GM12878 (cell line): ENCODE measurements at regions not wholly inside any gene's neighbourhood (a gene's known extent, or its start where the extent isn't known, plus 50 kb on each side); places are given as distances from the start of the nearest gene placed in this dataset.

ENCODE experiments used
- ATAC-seq: fragments of 200-7000 bp; cut with Tn5 transposase; 3 replicates; pipeline ENCODE4 v1.9.1; 2020; ENCODE audit warnings: mild to moderate bottlenecking, moderate library complexity
- BruUV-seq: library from RNA; stranded (reverse); fragments of 400-500 nt; replicated peaks from 2 replicates; lab custom pipeline; 2021; lab: Mats Ljungman, UMichigan
- CTCF ChIA-PET: fragments of 300-600 bp; sonication (Branson Sonifier 250); formaldehyde crosslinking; extraction: SDS; loops from one replicate; lab custom pipeline; 2021; ENCODE audit warnings: inconsistent platforms; lab: Yijun Ruan, JAX
- POLR2A ChIA-PET: fragments of 350-600 bp; formaldehyde crosslinking; extraction: SDS; loops from one replicate; lab custom pipeline; 2021; ENCODE audit warnings: inconsistent platforms; lab: Charles Lee
- RAD21 ChIA-PET: fragments of 300-600 bp; sonication (Branson Sonifier 250); formaldehyde crosslinking; loops from one replicate; lab custom pipeline; 2023; ENCODE audit warnings: antibody characterized with exemption; ENCODE audit not compliant: unreplicated experiment; lab: Charles Lee
- SMC1A ChIA-PET: fragments of 300-600 bp; sonication (Branson Sonifier 250); formaldehyde crosslinking; loops from one replicate; lab custom pipeline; 2023; ENCODE audit not compliant: unreplicated experiment, uncharacterized antibody; lab: Charles Lee
- DNase-seq: peaks from one replicate; pipeline ENCODE4 v3.0.0-alpha.2; 2011; ENCODE audit warnings: low read depth, low spot score
- FAIRE-seq: peaks from 3 replicates; lab custom pipeline; 2011; peaks lifted over from hg19 to GRCh38; lab: Jason Lieb, UNC
- H2AFZ ChIP-seq: 2 replicates; pipeline ENCODE4 v1.6.0; 2011; ENCODE audit warnings: low read depth, low read length, control low read depth; ENCODE audit not compliant: control insufficient read depth
- H3K27ac ChIP-seq: 2 replicates; pipeline ENCODE4 v1.5.1; 2011; ENCODE audit warnings: control low read depth; ENCODE audit not compliant: control insufficient read depth, insufficient read depth
- H3K27me3 ChIP-seq, 2 experiments: replicated peaks in 1 of 2; 2 replicates each; pipeline versions ENCODE4 v1.6.0 to v1.6.1; 2011; ENCODE audit warnings: low read length in 1 of 2; ENCODE audit not compliant: control insufficient read depth in 2 of 2, insufficient read depth in 2 of 2
- H3K36me3 ChIP-seq, 2 experiments: 2 replicates each; pipeline ENCODE4 v1.5.1; 2011; ENCODE audit warnings: low read length in 1 of 2; ENCODE audit not compliant: control insufficient read depth in 2 of 2, insufficient read depth in 2 of 2
- H3K4me1 ChIP-seq: 2 replicates; pipeline ENCODE4 v1.6.1; 2011; ENCODE audit warnings: mild to moderate bottlenecking, low read length, moderate library complexity, mixed read lengths; ENCODE audit not compliant: control insufficient read depth, insufficient read depth
- H3K4me2 ChIP-seq: 2 replicates; pipeline ENCODE4 v1.6.0; 2011; ENCODE audit warnings: control low read depth; ENCODE audit not compliant: control insufficient read depth, insufficient read depth
- H3K4me3 ChIP-seq: fragments of 200-600 bp; sonication (generic); 2 replicates; pipeline ENCODE4 v1.5.1; 2016
- H3K79me2 ChIP-seq: 2 replicates; pipeline ENCODE4 v1.6.0; 2011; ENCODE audit warnings: low read length; ENCODE audit not compliant: control insufficient read depth, insufficient read depth
- H3K9ac ChIP-seq: 2 replicates; pipeline ENCODE4 v1.8.0; 2011; ENCODE audit warnings: low read length, control low read depth, mixed read lengths; ENCODE audit not compliant: control insufficient read depth, insufficient read depth
- H3K9me3 ChIP-seq: replicated peaks from 3 replicates; pipeline ENCODE4 v1.5.1; 2011; ENCODE audit warnings: mild to moderate bottlenecking, low read length; ENCODE audit not compliant: control insufficient read depth, insufficient read depth
- H4K20me1 ChIP-seq: 2 replicates; pipeline ENCODE4 v1.6.0; 2011; ENCODE audit not compliant: control insufficient read depth, insufficient read depth
- BRCA1 ChIP-seq: IDR thresholded peaks from 2 replicates; pipeline ENCODE4 v1.6.1; 2011; ENCODE audit warnings: low read depth, low read length, improper control_type of control experiment
- EED ChIP-seq: sonication (generic); IDR thresholded peaks from 2 replicates; pipeline ENCODE4 v1.6.1; 2016; ENCODE audit warnings: antibody characterized with exemption, low read depth
- HDAC6 ChIP-seq: fragments of 200-600 bp; sonication (generic); IDR thresholded peaks from one replicate; pipeline ENCODE4 v1.8.0; 2017; ENCODE audit warnings: antibody characterized with exemption; ENCODE audit not compliant: unreplicated experiment
- MEF2A ChIP-seq: IDR thresholded peaks from 2 replicates; pipeline ENCODE4 v1.6.1; 2011; ENCODE audit warnings: low read depth, mild to moderate bottlenecking, low read length, moderate library complexity; ENCODE audit not compliant: insufficient read depth
- MXI1 ChIP-seq: fragments of 150-350 bp; IDR thresholded peaks from 2 replicates; pipeline ENCODE4 v1.6.1; 2011; ENCODE audit warnings: low read depth, mild to moderate bottlenecking, inconsistent platforms, low read length, improper control_type of control experiment
- NFIC ChIP-seq: IDR thresholded peaks from 2 replicates; pipeline ENCODE4 v1.6.1; 2012; ENCODE audit warnings: low read depth, mild to moderate bottlenecking, inconsistent platforms, low read length, moderate library complexity
- NFYB ChIP-seq: IDR thresholded peaks from 2 replicates; pipeline ENCODE4 v1.6.1; 2011; ENCODE audit warnings: low read depth, mild to moderate bottlenecking, low read length, improper control_type of control experiment, moderate library complexity; ENCODE audit not compliant: insufficient read depth
- NR2C1 ChIP-seq: fragments of 450-650 bp; IDR thresholded peaks from 2 replicates; pipeline ENCODE4 v1.6.1; 2017; ENCODE audit warnings: antibody characterized with exemption, mild to moderate bottlenecking, moderate library complexity
- RBBP5 ChIP-seq: fragments of 200-600 bp; sonication (generic); conservative IDR thresholded peaks from 2 replicates; pipeline ENCODE4 v1.6.1; 2016
- TCF12 ChIP-seq: IDR thresholded peaks from 2 replicates; pipeline ENCODE4 v1.6.1; 2011; ENCODE audit warnings: low read depth, mild to moderate bottlenecking, low read length
- ZNF274 ChIP-seq: IDR thresholded peaks from one replicate; pipeline ENCODE4 v1.8.0; 2011; ENCODE audit not compliant: insufficient read length, insufficient read depth
- in situ Hi-C: fragments of 300-500 bp; cut with MboI; formaldehyde crosslinking; loops from 9 replicates; pipeline ENCODE4 v1.14.3; 2018; ENCODE audit warnings: mixed read lengths
- intact Hi-C: fragments of 100-400 bp; cut with micrococcal nuclease; formaldehyde crosslinking; loops from one replicate; pipeline ENCODE4 v1.14.2; 2022; ENCODE audit not compliant: unreplicated experiment
- TF ChIP-seq, protein P1 (sequence below): fragments of 450-650 bp; IDR thresholded peaks from 2 replicates; pipeline ENCODE4 v1.6.1; 2017; ENCODE audit warnings: mild to moderate bottlenecking, low read depth, inconsistent platforms; ENCODE audit not compliant: poor library complexity, severe bottlenecking
- TF ChIP-seq, protein P2 (sequence below): IDR thresholded peaks from 2 replicates; pipeline ENCODE4 v1.6.1; 2011; ENCODE audit warnings: low read depth, low read length, improper control_type of control experiment, borderline replicate concordance
- TF ChIP-seq, protein P3 (sequence below): fragments of 450-650 bp; IDR thresholded peaks from 2 replicates; pipeline ENCODE4 v1.6.1; 2017; ENCODE audit warnings: low read depth, mild to moderate bottlenecking, moderate library complexity
- TF ChIP-seq, protein P4 (sequence below): fragments of 450-650 bp; IDR thresholded peaks from 2 replicates; pipeline ENCODE4 v1.6.1; 2016; ENCODE audit warnings: mild to moderate bottlenecking, moderate library complexity, borderline replicate concordance

DNA sequence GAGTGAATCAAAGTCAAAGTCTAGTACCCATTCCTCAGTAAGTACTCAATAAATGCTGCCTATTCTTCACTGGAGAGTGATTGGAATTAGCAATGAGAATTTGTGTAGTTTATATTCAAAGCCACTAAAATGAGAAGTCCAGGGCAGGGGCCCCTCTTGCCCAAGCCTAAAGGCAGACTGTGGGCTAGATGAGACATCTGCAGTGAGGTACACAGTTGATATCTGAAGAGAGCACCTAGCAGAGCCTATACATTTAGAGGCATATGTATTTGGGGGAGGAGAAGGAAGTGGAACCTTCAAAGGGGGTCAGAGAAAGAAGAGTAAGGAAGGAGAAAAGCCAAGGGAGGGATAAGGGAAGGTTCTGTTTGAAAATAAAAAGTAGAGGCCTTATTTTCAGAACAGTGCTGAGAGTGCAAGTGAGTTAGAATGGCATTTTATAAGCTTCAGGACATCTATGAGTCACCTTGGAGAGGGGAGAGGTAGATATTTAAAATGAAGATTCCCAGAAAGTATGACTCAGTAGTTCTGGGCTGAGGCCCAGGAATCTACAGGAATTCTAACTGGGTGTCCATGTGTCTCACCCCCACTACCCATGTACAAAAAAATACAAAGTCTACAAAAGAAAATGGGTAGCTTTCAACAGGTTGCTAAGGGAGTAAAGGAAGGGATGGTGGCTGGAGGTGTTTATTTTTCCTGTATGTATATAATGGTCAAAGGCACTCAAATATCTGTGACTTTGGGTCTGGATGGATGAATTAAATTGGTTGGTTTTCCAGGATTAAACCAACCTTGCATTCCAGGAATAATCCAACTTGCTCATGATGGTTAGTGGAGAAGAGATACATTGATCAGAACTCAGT is 135.1 kb downstream of the ZFP64 start:
- H3K4me3 ChIP-seq: no peak overlapping the region
- in situ Hi-C loops (no loop called here), intact Hi-C loops (no loop called here)
- H4K20me1 ChIP-seq: no peaks in the 10 kb centered on the region
- FAIRE-seq (no peak), DNase-seq (no peak), ATAC-seq (no peak)
- ChIA-PET RAD21 (no interaction called here), POLR2A (no interaction called here), SMC1A (no interaction called here), CTCF (interaction anchor here (0.6 kb wide), 1 partner anchor 90 kb away, joined by 3 read pairs; no protein-coding TSS in a partner anchor)
- no peaks in the 10 kb centered on the region for H3K27me3 ChIP-seq
- no peaks in the 10 kb centered on the region for H3K36me3 ChIP-seq
- no peaks in the 10 kb centered on the region for H3K4me1 ChIP-seq
- no peak overlapping the region for H3K4me2 ChIP-seq
- no peak overlapping the region for H3K9ac ChIP-seq
- H3K27ac ChIP-seq: no peak overlapping the region
- no peaks in the 10 kb centered on the region for H3K79me2 ChIP-seq
- no peak overlapping the region for H2AFZ ChIP-seq
- BruUV-seq: no TSS peak
- H3K9me3 ChIP-seq: no peaks in the 10 kb centered on the region; the same call in 2 of the 3 replicates
- TF ChIP-seq MXI1: no peak
- no peak for TF ChIP-seq HDAC6
- TF ChIP-seq ZNF274: no peak
- TF ChIP-seq BRCA1: no peak
- TF ChIP-seq NFYB: no peak
- no peak for TF ChIP-seq MEF2A
- no peak for TF ChIP-seq TCF12
- TF ChIP-seq, protein P1, sequence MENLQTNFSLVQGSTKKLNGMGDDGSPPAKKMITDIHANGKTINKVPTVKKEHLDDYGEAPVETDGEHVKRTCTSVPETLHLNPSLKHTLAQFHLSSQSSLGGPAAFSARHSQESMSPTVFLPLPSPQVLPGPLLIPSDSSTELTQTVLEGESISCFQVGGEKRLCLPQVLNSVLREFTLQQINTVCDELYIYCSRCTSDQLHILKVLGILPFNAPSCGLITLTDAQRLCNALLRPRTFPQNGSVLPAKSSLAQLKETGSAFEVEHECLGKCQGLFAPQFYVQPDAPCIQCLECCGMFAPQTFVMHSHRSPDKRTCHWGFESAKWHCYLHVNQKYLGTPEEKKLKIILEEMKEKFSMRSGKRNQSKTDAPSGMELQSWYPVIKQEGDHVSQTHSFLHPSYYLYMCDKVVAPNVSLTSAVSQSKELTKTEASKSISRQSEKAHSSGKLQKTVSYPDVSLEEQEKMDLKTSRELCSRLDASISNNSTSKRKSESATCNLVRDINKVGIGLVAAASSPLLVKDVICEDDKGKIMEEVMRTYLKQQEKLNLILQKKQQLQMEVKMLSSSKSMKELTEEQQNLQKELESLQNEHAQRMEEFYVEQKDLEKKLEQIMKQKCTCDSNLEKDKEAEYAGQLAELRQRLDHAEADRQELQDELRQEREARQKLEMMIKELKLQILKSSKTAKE: no peak
- TF ChIP-seq, protein P2, sequence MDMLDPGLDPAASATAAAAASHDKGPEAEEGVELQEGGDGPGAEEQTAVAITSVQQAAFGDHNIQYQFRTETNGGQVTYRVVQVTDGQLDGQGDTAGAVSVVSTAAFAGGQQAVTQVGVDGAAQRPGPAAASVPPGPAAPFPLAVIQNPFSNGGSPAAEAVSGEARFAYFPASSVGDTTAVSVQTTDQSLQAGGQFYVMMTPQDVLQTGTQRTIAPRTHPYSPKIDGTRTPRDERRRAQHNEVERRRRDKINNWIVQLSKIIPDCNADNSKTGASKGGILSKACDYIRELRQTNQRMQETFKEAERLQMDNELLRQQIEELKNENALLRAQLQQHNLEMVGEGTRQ: no peak
- TF ChIP-seq, protein P3, sequence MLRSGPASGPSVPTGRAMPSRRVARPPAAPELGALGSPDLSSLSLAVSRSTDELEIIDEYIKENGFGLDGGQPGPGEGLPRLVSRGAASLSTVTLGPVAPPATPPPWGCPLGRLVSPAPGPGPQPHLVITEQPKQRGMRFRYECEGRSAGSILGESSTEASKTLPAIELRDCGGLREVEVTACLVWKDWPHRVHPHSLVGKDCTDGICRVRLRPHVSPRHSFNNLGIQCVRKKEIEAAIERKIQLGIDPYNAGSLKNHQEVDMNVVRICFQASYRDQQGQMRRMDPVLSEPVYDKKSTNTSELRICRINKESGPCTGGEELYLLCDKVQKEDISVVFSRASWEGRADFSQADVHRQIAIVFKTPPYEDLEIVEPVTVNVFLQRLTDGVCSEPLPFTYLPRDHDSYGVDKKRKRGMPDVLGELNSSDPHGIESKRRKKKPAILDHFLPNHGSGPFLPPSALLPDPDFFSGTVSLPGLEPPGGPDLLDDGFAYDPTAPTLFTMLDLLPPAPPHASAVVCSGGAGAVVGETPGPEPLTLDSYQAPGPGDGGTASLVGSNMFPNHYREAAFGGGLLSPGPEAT: no peak
- TF ChIP-seq, protein P4, sequence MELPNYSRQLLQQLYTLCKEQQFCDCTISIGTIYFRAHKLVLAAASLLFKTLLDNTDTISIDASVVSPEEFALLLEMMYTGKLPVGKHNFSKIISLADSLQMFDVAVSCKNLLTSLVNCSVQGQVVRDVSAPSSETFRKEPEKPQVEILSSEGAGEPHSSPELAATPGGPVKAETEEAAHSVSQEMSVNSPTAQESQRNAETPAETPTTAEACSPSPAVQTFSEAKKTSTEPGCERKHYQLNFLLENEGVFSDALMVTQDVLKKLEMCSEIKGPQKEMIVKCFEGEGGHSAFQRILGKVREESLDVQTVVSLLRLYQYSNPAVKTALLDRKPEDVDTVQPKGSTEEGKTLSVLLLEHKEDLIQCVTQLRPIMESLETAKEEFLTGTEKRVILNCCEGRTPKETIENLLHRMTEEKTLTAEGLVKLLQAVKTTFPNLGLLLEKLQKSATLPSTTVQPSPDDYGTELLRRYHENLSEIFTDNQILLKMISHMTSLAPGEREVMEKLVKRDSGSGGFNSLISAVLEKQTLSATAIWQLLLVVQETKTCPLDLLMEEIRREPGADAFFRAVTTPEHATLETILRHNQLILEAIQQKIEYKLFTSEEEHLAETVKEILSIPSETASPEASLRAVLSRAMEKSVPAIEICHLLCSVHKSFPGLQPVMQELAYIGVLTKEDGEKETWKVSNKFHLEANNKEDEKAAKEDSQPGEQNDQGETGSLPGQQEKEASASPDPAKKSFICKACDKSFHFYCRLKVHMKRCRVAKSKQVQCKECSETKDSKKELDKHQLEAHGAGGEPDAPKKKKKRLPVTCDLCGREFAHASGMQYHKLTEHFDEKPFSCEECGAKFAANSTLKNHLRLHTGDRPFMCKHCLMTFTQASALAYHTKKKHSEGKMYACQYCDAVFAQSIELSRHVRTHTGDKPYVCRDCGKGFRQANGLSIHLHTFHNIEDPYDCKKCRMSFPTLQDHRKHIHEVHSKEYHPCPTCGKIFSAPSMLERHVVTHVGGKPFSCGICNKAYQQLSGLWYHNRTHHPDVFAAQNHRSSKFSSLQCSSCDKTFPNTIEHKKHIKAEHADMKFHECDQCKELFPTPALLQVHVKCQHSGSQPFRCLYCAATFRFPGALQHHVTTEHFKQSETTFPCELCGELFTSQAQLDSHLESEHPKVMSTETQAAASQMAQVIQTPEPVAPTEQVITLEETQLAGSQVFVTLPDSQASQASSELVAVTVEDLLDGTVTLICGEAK: no peak
- no peak for TF ChIP-seq RBBP5
- TF ChIP-seq EED: no peak
- no peak for TF ChIP-seq NFIC
- TF ChIP-seq NR2C1: no peak
